Activated CD8-positive, alpha-beta memory T cell treated with anti-CD3 and anti-CD28 coated beads for 1 hour (primary cell): ENCODE measurements at regions not wholly inside any gene's neighbourhood (a gene's known extent, or its start where the extent isn't known, plus 50 kb on each side); places are given as distances from the start of the nearest gene placed in this dataset.

Source experiments
- DNase-seq, 2 donors: peaks; one replicate each; pipeline ENCODE4 v3.0.0-alpha.2; 2020; ENCODE audit warnings: low read depth in 1 of 2; ENCODE audit errors: extremely low read depth in 1 of 2

DNA sequence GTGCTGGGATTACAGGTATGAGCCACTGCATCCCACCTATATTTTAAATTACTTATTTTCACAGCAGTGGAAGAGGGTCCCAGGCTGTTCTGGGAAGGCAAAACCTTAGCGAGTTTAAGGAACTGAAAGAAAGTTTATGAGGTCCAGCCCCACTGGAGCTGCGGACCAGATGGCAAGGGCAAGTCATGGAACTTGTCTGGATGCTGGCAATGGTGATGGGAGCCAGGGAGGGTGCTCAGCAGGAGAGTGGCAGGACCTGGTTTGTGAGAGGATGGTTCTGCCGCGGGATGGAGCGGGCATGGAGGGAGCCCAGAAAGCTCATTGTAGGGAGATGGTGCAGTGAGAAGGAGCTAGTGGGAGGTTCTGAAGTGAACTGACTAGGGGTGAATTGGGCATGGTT lies 50.6 kb upstream of the SLC45A1 start:
- no peak for DNase-seq

- DNase-seq, result no peak
These were observed 51.3 kb upstream of the SLC45A1 start for GRCh38 chr1:8266436-8267165.

GRCh38 chr1:8263791-8264190 lies 54.1 kb upstream of the SLC45A1 start:
- DNase-seq, result no peak

GRCh38 chr1:8261398-8261762 lies 56.5 kb upstream of the SLC45A1 start:
- DNase-seq, result no peak

GRCh38 chr1:8259498-8260290 lies 58.2 kb upstream of the SLC45A1 start:
- no peak for DNase-seq

- DNase-seq, result no peak
These were observed 60.3 kb upstream of the SLC45A1 start for GRCh38 chr1:8257621-8258020.

GRCh38 chr1:8256321-8256720 lies 61.6 kb upstream of the SLC45A1 start:
- no peak for DNase-seq

GRCh38 chr1:8255712-8256111 lies 62.2 kb upstream of the SLC45A1 start:
- no peak for DNase-seq

DNA sequence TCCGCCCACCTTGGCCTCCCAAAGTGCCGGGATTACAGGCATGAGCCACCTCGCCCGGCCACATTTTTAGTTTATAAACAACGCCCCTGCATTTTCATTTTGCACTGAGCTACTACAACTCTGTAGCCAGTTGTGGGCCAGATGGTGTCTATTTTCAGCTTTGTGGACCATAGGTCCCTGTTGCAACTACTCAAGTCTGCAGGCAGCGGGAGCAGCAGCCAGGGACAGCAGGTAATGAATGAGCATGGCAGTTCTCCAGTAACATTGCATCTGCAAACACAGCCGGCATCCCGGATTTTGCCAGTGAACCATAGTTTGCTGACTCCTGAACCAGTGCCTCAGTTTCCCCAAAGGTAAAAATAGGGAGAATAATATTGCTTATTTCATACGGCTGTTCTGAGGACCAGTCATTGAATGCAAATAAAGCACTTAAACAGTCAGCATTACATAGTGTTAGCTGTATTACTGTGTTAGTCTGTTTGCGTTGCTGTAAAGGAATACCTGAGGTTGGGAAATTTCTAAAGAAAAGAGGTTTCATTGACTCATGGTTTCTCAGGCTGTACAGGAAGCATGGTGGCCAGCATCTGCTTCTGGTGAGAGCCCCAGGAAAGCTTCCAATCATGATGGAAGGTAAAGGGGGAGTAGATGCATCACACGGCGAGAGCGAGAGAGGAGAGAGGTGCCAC lies 65.5 kb upstream of the SLC45A1 start:
- DNase-seq, result no peak

DNA sequence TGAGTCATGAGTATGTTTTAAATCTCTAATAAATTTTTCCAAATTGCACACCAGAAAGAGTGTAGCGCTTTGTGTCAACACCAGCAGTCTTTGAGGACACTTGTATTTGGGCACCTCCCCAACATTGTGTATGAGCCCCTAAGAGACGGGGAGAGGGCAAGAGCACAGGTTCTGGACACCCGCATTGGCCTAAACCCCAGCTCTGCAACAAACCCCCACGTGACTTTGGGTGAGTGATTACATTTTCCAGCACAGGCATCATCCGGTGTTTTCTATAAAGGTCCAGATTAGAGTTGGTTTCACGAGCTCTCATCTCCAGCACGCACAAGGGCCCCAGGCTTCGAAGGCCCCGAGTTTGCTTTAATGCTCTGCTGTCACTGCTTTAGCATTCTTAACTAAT lies 66.3 kb upstream of the SLC45A1 start:
- no peak for DNase-seq

- no peak for DNase-seq
These were observed 68.1 kb upstream of the SLC45A1 start for GRCh38 chr1:8249838-8250237.

DNA sequence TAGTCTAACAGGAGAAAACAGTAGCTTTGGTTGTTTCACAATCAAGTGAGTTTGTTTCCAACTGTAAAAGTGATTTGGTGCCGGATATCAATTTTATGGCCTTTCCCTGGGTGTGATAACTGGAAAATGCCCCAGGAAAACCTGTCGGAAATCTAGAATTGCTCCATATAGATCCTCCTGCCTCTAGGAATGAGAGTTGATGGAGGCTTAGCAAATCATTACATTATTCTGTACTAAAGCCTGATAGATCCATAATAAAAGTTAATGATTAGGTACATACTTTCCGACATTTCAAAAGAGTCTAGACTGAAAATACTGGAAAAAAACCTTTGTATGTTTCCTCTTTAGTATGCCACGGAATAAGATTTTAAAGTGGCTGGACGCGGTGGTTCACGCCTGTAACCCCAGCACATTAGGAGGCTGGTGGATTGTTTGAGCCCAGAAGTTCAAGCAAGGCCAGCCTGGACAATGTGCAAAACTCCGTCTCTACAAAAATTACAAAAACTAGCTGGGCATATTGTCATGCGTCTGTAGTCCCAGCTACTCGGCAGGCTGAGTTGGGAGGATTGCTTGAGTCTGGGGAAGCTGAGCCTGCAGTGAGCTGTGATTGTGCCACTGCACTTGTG lies 70.0 kb upstream of the SLC45A1 start:
- DNase-seq, result no peak

DNA sequence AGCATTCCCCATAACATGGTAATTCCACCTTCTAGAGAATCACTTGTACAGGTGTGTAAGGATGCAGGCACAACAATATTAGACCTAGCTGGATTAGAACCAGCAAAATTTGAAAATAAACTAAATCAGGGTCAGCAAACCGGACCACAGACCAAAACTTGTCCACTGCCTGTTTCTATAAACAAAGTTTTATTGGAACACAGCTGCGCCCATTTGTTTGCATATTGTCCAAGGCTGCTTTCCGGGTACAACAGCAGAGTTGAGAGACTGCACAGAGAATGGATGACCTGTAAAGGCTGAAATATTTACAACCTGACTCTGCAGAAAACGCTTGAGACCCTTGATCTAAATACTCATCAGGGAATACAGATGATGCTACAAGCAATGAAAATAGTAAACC lies 73.6 kb upstream of the SLC45A1 start:
- DNase-seq, result no peak

DNA sequence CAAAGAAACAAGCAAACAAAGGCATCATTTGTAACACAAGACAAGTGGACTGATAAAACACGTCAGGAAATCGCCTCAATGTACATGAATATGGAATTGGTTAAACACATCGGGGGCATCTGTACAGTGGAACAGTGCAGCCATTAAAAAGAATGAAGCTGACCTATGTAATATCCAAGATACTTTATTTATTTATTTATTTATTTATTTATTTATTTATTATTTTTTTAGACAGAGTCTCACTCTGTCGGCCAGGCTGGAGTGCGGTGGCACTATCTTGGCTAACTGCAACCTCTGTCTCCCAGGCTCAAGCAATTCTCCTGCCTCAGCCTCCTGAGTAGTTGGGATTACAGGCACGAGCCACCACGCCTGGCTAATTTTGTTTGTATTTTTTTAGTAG lies 75.4 kb upstream of the SLC45A1 start:
- DNase-seq, result no peak

- no peak for DNase-seq
These were observed 76.4 kb upstream of the SLC45A1 start for GRCh38 chr1:8241417-8242014.

DNA sequence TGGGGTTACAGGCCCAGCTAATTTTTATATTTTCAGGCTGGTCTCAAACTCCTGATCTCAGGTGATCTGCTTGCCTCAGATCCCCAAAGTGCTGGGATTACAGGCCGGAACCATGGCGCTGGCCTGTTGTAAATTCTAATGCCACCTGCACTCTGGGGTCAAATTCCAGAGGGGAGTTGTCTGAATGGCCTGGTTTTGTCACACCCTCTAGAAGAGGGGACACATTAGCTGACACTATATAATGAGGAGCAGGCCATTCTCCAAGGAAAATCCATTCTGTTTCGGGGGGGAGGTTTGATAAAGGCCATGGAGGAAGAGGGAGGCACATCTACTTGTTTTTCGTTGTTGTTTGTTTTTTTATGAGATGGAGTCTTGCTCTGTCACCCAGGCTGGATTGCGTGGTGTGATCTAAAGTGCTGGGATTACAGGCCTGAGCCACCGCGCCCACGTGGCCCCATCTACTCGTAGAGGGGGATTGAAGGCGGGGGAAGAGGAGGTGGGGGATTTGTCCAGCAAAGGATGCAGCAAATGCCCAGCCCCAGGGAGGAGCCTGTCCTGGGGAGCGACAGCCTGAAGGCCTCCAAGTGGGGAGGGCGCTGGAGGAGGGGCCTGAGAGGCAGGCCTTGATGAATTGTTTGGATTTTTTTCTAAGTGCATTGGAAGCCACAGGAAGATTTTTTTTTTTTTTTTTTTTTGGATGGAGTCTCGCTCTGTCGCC lies 78.4 kb upstream of the SLC45A1 start:
- DNase-seq, result no peak

DNA sequence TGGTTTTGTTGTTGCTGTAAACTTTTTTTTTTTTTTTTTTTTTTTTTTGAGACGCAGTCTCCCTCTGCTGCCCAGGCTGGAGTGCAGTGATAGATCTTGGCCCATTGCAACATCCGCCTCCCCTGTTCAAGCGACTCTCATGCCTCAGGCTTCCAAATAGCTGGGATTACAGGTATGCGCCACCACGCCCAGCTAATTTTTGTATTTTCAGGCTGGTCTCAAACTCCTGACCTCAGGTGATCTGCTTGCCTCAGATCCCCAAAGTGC lies 78.9 kb upstream of the SLC45A1 start:
- no peak for DNase-seq

- DNase-seq, result no peak
These were observed 79.5 kb upstream of the SLC45A1 start for GRCh38 chr1:8238141-8239038.

- no peak for DNase-seq
These were observed 85.7 kb upstream of the SLC45A1 start for GRCh38 chr1:8232036-8232757.
